Adrenal gland (tissue), 9 donors: ENCODE measurements at regions not wholly inside any gene's neighbourhood (a gene's known extent, or its start where the extent isn't known, plus 50 kb on each side); places are given as distances from the start of the nearest gene placed in this dataset.
A peak's percentile ranks its signal among the peaks of the same experiment; 100 is the strongest.

Experiments
- DNase-seq, 7 donors: peaks; one replicate each; pipeline ENCODE4 v3.0.0-alpha.2; 2019 to 2020
- H3K27ac ChIP-seq, 5 donors: fragments of 200-600 bp; sonication (generic) in 4 of 5; 1 replicate in 3 of 5; 2 replicates in 2 of 5; pipeline versions ENCODE4 v1.5.1 to v1.8.0; 2016 to 2020; ENCODE audit warnings: mild to moderate bottlenecking in 1 of 5
- H3K27me3 ChIP-seq: fragments of 200-600 bp; 2 replicates; pipeline ENCODE4 v1.8.0; 2021
- H3K36me3 ChIP-seq, 2 donors: fragments of 200-600 bp; replicated peaks in 1 of 2; 1 replicate in 1 of 2; 2 replicates in 1 of 2; pipeline versions ENCODE4 v1.5.1 to v1.8.0; 2018 to 2022
- H3K4me1 ChIP-seq, 2 donors: fragments of 200-600 bp; replicated peaks in 1 of 2; 1 replicate in 1 of 2; 2 replicates in 1 of 2; pipeline versions ENCODE4 v1.5.1 to v1.8.0; 2018 to 2021
- H3K4me3 ChIP-seq, 4 donors: fragments of 200-600 bp; sonication (generic) in 3 of 4; one replicate each; pipeline ENCODE4 v1.5.1; 2016 to 2018
- H3K9me3 ChIP-seq, 3 donors: fragments of 200-600 bp; sonication (generic) in 1 of 3; replicated peaks in 1 of 3; 1 replicate in 2 of 3; 2 replicates in 1 of 3; pipeline versions ENCODE4 v1.5.1 to v1.8.0; 2016 to 2021
- POLR2A ChIP-seq, 2 donors: fragments of 450-650 bp; IDR thresholded peaks; one replicate each; pipeline ENCODE4 v1.6.1; 2017; ENCODE audit warnings: antibody characterized with exemption in 2 of 2, mild to moderate bottlenecking in 2 of 2, moderate library complexity in 1 of 2
- WGBS, 4 donors: extraction: QIAGEN DNeasy Blood & Tissue Kit in 2 of 4; methylation state at CpG; one replicate each; pipeline versions ENCODE4 v1.1.5 to v1.1.7; 2013 to 2017; 5-methylcytosine and 5-hydroxymethylcytosine counted together
- intact Hi-C, 2 donors: fragments of 100-400 bp; cut with DNase I; formaldehyde crosslinking; loops; one replicate each; pipeline versions ENCODE4 v1.14.1 to v1.15.0; 2022 to 2023
- TF ChIP-seq, protein P1 (sequence below), 6 experiments: fragments of 450-650 bp in 4 of 6; fragments of 200-600 bp in 2 of 6; sonication (generic) in 1 of 6; IDR thresholded peaks; 1 replicate in 5 of 6; 2 replicates in 1 of 6; pipeline versions ENCODE4 v1.5.1 to v1.8.0; 2016 to 2021; ENCODE audit warnings: antibody characterized with exemption in 6 of 6, mild to moderate bottlenecking in 2 of 6, moderate library complexity in 1 of 6
- donor health status: healthy with polysubstance abuse.
- donor health status: Bipolar disorder and iron deficiency.
- donor health status: DM: yes; HTN: yes; CAD: no.
- donor health status: DM: no; HTN: no; CAD: no.
- donor health status: DM: no; HTN: no; CAD: no.

DNA sequence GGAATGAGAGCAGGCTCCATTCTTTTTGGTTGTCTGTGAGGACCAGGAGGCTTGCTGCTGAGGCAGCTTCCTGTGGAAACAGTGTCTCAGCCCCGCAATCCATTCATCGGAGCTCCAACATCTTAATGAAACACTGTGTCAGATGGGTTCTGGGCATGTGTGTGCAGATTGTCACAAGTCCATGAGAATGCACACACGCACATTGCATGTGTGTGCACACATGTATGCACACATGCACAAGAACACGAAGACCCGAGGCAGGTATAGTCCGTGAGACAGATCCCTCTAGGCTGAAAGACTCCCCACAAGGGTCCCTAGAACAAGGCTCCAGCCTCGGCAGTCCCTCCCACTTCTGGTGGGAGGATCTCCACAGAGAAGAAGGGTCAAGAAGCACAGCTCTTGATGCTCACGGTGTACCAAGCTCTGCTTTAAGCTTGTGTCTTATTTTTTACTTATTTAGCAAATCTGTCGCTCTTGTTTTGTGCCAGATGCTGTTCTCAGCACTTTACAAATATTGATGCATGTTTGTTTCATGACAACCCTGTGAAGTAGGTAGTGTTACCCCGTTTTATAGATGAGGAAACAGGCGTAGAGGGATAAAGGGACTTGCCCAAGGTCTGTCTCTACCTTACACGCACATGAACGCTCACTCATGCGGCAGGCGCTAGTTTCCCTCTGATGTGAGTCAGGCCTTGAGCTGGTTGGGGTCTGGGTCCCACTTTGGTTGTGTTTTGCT, 213.1 kb downstream of the SEC14L1 start:
- Histone ChIP-seq H3K36me3 (no peaks in the 10 kb centered on the region), H3K27ac (peak overlapping the region; percentile 85 to 98 (median 88)), H3K27me3 (no peaks in the 10 kb centered on the region), H3K4me1 (peaks cover 40 to 52% of the 10 kb centered on the region in 2 donors), H3K4me3 (no peak overlapping the region), H3K9me3 (no peaks in the 10 kb centered on the region)
- TF ChIP-seq, protein P1, sequence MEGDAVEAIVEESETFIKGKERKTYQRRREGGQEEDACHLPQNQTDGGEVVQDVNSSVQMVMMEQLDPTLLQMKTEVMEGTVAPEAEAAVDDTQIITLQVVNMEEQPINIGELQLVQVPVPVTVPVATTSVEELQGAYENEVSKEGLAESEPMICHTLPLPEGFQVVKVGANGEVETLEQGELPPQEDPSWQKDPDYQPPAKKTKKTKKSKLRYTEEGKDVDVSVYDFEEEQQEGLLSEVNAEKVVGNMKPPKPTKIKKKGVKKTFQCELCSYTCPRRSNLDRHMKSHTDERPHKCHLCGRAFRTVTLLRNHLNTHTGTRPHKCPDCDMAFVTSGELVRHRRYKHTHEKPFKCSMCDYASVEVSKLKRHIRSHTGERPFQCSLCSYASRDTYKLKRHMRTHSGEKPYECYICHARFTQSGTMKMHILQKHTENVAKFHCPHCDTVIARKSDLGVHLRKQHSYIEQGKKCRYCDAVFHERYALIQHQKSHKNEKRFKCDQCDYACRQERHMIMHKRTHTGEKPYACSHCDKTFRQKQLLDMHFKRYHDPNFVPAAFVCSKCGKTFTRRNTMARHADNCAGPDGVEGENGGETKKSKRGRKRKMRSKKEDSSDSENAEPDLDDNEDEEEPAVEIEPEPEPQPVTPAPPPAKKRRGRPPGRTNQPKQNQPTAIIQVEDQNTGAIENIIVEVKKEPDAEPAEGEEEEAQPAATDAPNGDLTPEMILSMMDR (IDR thresholded peaks at IDR 0.05) = no peak
- TF ChIP-seq POLR2A (IDR thresholded peaks at IDR 0.05) = no peak
- DNase-seq = peak in 3 of 7 donors; percentile 17 to 57 (median 29)
- 71 to 77% (median 74%) methylated on average over 9 to 15 of the region's 15 CpGs for WGBS, 4 donors
- intact Hi-C loops = no loop called here

GRCh38 chr17:77354420-77354669, 213.6 kb downstream of the SEC14L1 start:
- Histone ChIP-seq H3K4me1 (peaks cover 40 to 52% of the 10 kb centered on the region in 2 donors), H3K27me3 (no peaks in the 10 kb centered on the region), H3K9me3 (no peaks in the 10 kb centered on the region), H3K27ac (peak overlapping the region; percentile 75 to 98 (median 88)), H3K4me3 (no peak overlapping the region), H3K36me3 (no peaks in the 10 kb centered on the region)
- intact Hi-C loops = no loop called here
- 50 to 70% (median 69%) methylated on average over 2 to 5 of the region's 5 CpGs; no CpG with 5 or more reads in 1 of the 4 donors for WGBS, 4 donors
- TF ChIP-seq, protein P1 (IDR thresholded peaks at IDR 0.05) = no peak
- no peak for TF ChIP-seq POLR2A (IDR thresholded peaks at IDR 0.05)
- DNase-seq = peak in 1 of 7 donors; percentile 42

GRCh38 chr17:77354670-77355455, 214.1 kb downstream of the SEC14L1 start:
- DNase-seq = peak; percentile 85 to 99 (median 97)
- H3K36me3 ChIP-seq = no peaks in the 10 kb centered on the region
- TF ChIP-seq POLR2A (IDR thresholded peaks at IDR 0.05) = no peak
- TF ChIP-seq, protein P1 (IDR thresholded peaks at IDR 0.05) = peak in 1 of 6 experiments; percentile 21
- H3K4me1 ChIP-seq = peaks cover 38 to 48% of the 10 kb centered on the region in 2 donors
- WGBS, 4 donors = 34 to 44% (median 40%) methylated on average over 8 to 25 of the region's 25 CpGs
- no peaks in the 10 kb centered on the region for H3K9me3 ChIP-seq
- intact Hi-C loops = no loop called here
- H3K27ac ChIP-seq = peak overlapping the region; percentile 75 to 98 (median 88)
- H3K4me3 ChIP-seq = no peak overlapping the region
- H3K27me3 ChIP-seq = no peaks in the 10 kb centered on the region

- Histone ChIP-seq H3K27ac (peak overlapping the region; percentile 73 to 95 (median 86)), H3K4me1 (peaks cover 25 to 35% of the 10 kb centered on the region in 2 donors), H3K36me3 (no peaks in the 10 kb centered on the region), H3K27me3 (no peaks in the 10 kb centered on the region), H3K4me3 (no peak overlapping the region), H3K9me3 (no peaks in the 10 kb centered on the region)
- no peak for TF ChIP-seq POLR2A (IDR thresholded peaks at IDR 0.05)
- TF ChIP-seq, protein P1 (IDR thresholded peaks at IDR 0.05) = no peak
- 44 to 49% (median 45%) methylated on average over 11 to 15 of the region's 15 CpGs for WGBS, 4 donors
- DNase-seq = peak in 6 of 7 donors; percentile 55 to 73 (median 65)
- intact Hi-C loops = no loop called here
Observed at GRCh38 chr17:77356109-77356689, 215.4 kb downstream of the SEC14L1 start.
